Lower leg skin (tissue), 4 donors: ENCODE measurements at regions not wholly inside any gene's neighbourhood (a gene's known extent, or its start where the extent isn't known, plus 50 kb on each side); places are given as distances from the start of the nearest gene placed in this dataset.
"Not testable (repeated sequence)": the region's sequence is repeated elsewhere in the genome, so short reads cannot be mapped to it uniquely, and the experiment has no call there.

Experiments used
- DNase-seq, 2 donors: peaks; one replicate each; pipeline ENCODE4 v3.0.0-alpha.2; 2019; ENCODE audit warnings: low spot score in 2 of 2
- H3K4me3 ChIP-seq: fragments of 200-600 bp; sonication (generic); 2 replicates; pipeline ENCODE4 v1.5.1; 2017; ENCODE audit warnings: mild to moderate bottlenecking, low read depth; ENCODE audit not compliant: poor library complexity, severe bottlenecking
- POLR2A ChIP-seq, 2 donors: fragments of 450-650 bp; IDR thresholded peaks; one replicate each; pipeline ENCODE4 v1.6.1; 2016 to 2017; ENCODE audit warnings: antibody characterized with exemption in 2 of 2, mild to moderate bottlenecking in 1 of 2, moderate library complexity in 1 of 2
- WGBS, 2 donors: methylation state at CpG; one replicate each; pipeline ENCODE4 v1.1.5; 2018; 5-methylcytosine and 5-hydroxymethylcytosine counted together
- intact Hi-C: fragments of 100-400 bp; cut with DNase I; formaldehyde crosslinking; loops from one replicate; pipeline ENCODE4 v1.15.0; 2023; ENCODE audit warnings: low total_unique reads
- TF ChIP-seq, protein P1 (sequence below), 3 donors: fragments of 450-650 bp; IDR thresholded peaks; one replicate each; pipeline ENCODE4 v1.5.1; 2016; ENCODE audit warnings: antibody characterized with exemption in 3 of 3, mild to moderate bottlenecking in 3 of 3, moderate library complexity in 2 of 3

DNA sequence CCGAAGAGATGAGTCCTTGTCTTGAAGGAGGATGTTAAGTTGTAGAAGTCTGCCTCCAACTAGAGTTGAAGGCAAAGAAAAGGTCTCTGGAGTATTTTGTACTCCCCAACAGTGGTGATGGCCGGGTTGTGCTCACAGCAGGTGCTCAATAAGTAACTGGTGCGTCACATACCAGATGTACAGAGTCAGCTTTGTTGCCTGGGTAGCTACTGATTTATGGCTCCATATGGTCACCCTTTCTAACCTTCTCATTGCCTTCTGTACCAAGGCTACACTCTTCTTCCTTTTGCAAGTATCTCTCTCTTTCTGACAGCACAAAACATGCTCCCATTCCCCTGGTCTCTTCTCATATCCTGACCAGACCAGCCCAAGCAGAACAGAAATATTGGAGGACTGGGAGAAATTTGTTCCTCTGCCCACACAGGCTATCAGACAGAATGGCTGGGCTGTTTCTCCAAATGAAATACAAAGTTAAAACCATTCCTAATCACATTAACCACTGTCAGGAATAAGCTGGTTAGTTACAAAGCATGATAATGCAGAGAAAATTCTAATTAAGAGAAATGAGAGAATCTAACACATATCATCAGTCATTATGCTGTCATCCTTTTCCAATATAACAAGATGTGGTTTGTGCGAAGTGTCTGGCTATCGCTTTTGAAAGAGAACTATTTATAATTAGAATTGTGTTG, 150.1 kb upstream of the LRRN1 start:
- WGBS, 2 donors = 81 to 91% methylated on average over 5 of the region's 5 CpGs
- TF ChIP-seq POLR2A (IDR thresholded peaks at IDR 0.05) = no peak
- TF ChIP-seq, protein P1, sequence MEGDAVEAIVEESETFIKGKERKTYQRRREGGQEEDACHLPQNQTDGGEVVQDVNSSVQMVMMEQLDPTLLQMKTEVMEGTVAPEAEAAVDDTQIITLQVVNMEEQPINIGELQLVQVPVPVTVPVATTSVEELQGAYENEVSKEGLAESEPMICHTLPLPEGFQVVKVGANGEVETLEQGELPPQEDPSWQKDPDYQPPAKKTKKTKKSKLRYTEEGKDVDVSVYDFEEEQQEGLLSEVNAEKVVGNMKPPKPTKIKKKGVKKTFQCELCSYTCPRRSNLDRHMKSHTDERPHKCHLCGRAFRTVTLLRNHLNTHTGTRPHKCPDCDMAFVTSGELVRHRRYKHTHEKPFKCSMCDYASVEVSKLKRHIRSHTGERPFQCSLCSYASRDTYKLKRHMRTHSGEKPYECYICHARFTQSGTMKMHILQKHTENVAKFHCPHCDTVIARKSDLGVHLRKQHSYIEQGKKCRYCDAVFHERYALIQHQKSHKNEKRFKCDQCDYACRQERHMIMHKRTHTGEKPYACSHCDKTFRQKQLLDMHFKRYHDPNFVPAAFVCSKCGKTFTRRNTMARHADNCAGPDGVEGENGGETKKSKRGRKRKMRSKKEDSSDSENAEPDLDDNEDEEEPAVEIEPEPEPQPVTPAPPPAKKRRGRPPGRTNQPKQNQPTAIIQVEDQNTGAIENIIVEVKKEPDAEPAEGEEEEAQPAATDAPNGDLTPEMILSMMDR (IDR thresholded peaks at IDR 0.05) = no peak
- no peak overlapping the region for H3K4me3 ChIP-seq
- intact Hi-C loops = no loop called here
- no peak for DNase-seq

DNA sequence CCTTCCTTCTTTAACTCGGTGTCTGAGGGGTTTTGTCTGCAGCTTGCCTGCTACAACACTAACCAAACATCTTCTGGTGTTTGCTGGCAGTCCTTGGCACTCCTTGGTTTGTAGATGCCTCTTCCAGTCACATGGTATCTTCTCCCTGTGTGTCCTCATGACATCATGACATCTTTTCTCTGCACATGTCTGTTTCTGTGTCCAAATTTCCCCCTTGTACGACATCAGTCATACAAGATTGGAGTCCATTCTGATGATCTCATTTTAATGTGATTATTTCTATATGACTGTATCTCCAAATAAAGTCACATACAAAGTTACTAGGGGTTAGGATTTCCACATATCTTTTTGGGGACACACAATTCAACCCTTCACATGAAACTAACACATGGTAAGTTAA, 152.3 kb upstream of the LRRN1 start:
- no peak for DNase-seq
- intact Hi-C loops = no loop called here
- 60 to 65% methylated on average over 2 of the region's 2 CpGs for WGBS, 2 donors
- TF ChIP-seq POLR2A (IDR thresholded peaks at IDR 0.05) = no peak
- TF ChIP-seq, protein P1 (IDR thresholded peaks at IDR 0.05) = no peak
- no peak overlapping the region for H3K4me3 ChIP-seq

DNA sequence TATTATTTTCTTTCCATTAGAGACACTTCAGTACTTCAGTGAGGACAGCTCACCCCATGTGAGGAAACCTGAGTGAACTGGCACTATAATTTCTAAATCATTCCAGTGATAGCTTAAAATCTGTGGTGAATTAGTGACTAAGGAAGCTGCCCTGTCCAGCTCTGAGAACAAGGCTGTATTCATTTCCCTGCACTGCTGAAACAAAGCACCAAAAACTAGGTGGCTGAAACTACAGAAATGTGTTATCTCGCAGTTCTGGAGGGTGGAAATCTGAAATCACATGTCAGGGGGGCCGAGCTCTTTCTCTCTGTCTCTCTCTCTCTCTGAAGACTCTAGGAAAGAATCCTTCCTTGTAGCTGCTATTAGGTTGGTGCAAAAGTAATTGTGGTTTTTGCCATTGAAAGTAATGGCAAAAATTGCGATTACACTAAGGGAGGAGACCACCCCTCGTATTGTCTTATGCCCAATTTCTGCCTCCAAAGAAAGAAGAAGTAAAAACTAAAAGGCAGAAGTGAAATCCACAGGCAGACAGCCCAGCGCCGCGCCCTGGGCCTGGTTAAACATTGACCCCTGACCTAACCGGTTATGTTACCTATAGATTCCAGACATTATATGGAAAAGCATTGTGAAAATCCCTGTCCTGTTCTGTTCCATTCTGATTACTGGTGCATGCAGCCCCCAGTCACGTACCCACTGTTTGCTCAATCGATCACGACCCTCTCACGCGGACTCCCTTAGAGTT, 153.0 kb upstream of the LRRN1 start:
- DNase-seq, H3K4me3 ChIP-seq, intact Hi-C loops: not testable (repeated sequence)
- WGBS, 2 donors = 82 to 86% methylated on average over 13 of the region's 13 CpGs

DNA sequence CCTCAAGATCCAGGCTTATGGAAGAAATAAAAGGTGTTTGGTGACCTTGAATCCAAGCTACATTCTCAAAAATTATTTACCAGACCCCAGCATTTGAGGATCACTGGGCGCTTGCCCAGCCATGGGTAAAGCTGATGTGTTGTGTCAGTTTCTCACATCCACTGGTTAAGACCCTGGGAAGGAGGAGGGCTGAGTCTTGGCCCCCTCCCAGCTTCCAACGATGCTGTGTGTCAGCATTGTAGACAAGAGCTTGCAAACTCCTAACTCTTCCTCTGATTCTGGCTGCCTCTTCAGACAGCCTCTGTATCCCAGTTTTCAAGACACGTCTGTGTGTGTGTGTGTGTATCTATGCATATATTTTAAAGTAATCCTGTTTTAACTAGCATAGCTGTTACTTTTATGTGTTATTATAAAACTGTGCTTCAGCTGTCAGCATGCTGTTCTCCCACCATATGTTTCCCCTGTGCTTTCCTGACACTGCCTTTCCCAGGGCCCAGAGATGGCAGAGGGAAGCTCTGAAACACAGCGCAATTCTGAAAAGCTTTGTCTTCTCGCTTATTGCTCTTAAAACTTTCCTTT, 157.3 kb upstream of the LRRN1 start:
- TF ChIP-seq, protein P1 (IDR thresholded peaks at IDR 0.05) = no peak
- TF ChIP-seq POLR2A (IDR thresholded peaks at IDR 0.05) = no peak
- 69 to 77% methylated on average over 5 of the region's 5 CpGs for WGBS, 2 donors
- DNase-seq = no peak
- intact Hi-C loops = no loop called here
- H3K4me3 ChIP-seq = no peak overlapping the region

DNA sequence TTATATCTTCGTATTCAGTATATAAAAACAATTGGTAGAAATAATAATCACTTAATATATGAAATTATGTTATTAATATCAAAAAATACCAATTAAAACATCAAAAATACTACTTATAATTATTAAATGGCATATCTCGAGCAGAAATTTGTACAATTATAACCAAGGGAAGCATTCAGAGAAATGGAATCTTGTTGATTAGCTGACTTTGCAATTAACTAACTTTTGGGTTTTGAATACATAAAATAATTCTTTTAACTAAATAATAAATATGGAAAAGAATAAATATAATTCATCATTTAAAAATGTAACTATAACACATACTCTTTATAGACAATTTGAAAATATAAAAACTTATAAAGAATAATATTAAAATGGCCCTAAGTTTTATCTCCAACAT, 160.2 kb upstream of the LRRN1 start:
- H3K4me3 ChIP-seq = no peak overlapping the region
- TF ChIP-seq POLR2A (IDR thresholded peaks at IDR 0.05) = no peak
- TF ChIP-seq, protein P1 (IDR thresholded peaks at IDR 0.05) = no peak
- 88 to 93% methylated on average over 2 of the region's 2 CpGs for WGBS, 2 donors
- intact Hi-C loops = no loop called here
- no peak for DNase-seq

DNA sequence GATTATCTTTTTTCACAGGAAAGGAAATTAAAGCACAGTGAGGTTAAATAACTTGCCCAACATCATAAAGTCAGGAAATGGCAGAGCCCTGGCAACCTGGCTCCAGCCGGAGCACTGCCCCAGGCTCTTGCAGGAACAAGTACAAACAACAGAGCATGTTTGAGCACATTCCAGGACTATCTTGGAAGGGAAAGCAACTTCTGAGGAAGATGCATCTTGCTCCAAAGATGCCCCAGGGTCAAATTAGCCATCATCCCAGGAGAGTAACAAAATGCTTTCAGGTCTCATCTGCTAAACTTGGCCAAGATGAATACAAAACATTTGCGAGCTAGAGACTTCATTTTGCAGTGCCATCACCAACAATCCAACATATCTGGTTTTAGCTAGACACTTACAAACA, 162.4 kb upstream of the LRRN1 start:
- intact Hi-C loops = no loop called here
- TF ChIP-seq POLR2A (IDR thresholded peaks at IDR 0.05) = no peak
- TF ChIP-seq, protein P1 (IDR thresholded peaks at IDR 0.05) = no peak
- 25 to 38% methylated on average over 2 of the region's 2 CpGs for WGBS, 2 donors
- H3K4me3 ChIP-seq = no peak overlapping the region
- DNase-seq = peak in 1 of 2 donors; percentile 59
